ENCODE measurements at regions not wholly inside any gene's neighbourhood (a gene's known extent, or its start where the extent isn't known, plus 50 kb on each side); places are given as distances from the start of the nearest gene placed in this dataset.
"Not testable (repeated sequence)": the region's sequence is repeated elsewhere in the genome, so short reads cannot be mapped to it uniquely, and the experiment has no call there.

DNA sequence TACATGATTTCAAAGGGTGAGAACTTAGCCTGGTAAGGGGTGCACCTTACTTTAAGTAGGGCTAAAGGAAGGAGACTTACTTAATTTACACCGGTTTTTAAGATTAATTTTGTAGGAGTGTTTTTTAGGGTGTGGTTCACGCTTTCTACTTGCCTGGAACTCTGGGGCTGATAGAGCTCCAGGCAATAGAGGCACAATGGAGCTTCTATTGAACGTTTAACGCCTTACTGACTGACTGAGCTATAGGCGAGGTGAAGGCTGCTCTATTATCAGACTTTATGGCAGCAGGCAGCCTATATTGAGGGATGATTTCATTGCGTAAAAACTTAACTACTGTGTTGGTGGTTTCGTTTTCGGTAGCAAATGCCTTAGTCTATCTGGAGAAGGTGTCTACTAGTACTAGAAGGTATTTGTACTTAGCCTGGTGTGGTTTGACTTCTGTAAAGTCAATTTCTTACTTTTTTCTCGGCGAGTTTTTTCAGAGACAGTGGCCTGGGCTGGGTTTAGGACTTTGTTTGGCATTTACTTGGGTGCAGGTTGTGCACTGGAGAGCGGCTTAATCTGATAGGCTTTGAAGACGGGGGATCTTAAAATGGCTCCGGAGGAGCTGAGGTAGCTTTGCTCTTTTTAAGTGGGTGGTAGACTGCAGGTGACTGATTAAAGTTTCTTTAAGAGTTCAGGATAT is 119.7 kb downstream of the UNC93B1 start:
- TF ChIP-seq SUZ12 (IDR thresholded peaks at IDR 0.05; ENCODE audit: extremely low read depth, insufficient read depth, insufficient read length); YY1 (IDR thresholded peaks at IDR 0.05; ENCODE audit: insufficient read depth, insufficient read length): not testable (repeated sequence)
